ENCODE measurements at regions not wholly inside any gene's neighbourhood (a gene's known extent, or its start where the extent isn't known, plus 50 kb on each side); places are given as distances from the start of the nearest gene placed in this dataset.

- no peak overlapping the region for H3K4me3 Mint-ChIP-seq
- peaks cover 32% of the 10 kb centered on the region for H3K27me3 Mint-ChIP-seq
- H3K9me3 Mint-ChIP-seq = no peaks in the 10 kb centered on the region
- H3K36me3 Mint-ChIP-seq (ENCODE audit: insufficient read depth) = no peaks in the 10 kb centered on the region
- no peaks in the 10 kb centered on the region for H3K4me1 Mint-ChIP-seq
- ATAC-seq (replicated peaks; ENCODE audit: extremely low read depth, poor library complexity, severe bottlenecking) (no peak), DNase-seq (ENCODE audit: low spot score in 2 of 2) (no peak)
- H3K27ac Mint-ChIP-seq (ENCODE audit: low read depth) = no peak overlapping the region
Observed at GRCh38 chr16:54628796-54629625, 301.7 kb upstream of the IRX5 start.

- Mint-ChIP-seq H3K4me1 (no peaks in the 10 kb centered on the region), H3K27ac (ENCODE audit: low read depth) (no peak overlapping the region), H3K9me3 (no peaks in the 10 kb centered on the region), H3K36me3 (ENCODE audit: insufficient read depth) (no peaks in the 10 kb centered on the region), H3K4me3 (no peak overlapping the region), H3K27me3 (peaks cover 32% of the 10 kb centered on the region)
- ATAC-seq (replicated peaks; ENCODE audit: extremely low read depth, poor library complexity, severe bottlenecking) (no peak), DNase-seq (ENCODE audit: low spot score in 2 of 2) (no peak)
Observed at GRCh38 chr16:54627616-54628015, 303.0 kb upstream of the IRX5 start.

- Mint-ChIP-seq H3K36me3 (ENCODE audit: insufficient read depth) (no peaks in the 10 kb centered on the region), H3K4me3 (no peak overlapping the region), H3K27ac (ENCODE audit: low read depth) (no peak overlapping the region), H3K27me3 (peaks cover 18% of the 10 kb centered on the region), H3K9me3 (no peaks in the 10 kb centered on the region), H3K4me1 (no peaks in the 10 kb centered on the region)
- DNase-seq (ENCODE audit: low spot score in 2 of 2) (no peak), ATAC-seq (replicated peaks; ENCODE audit: extremely low read depth, poor library complexity, severe bottlenecking) (no peak)
Observed at GRCh38 chr16:54623636-54624035, 307.0 kb upstream of the IRX5 start.

- Mint-ChIP-seq H3K27me3 (peaks cover 11% of the 10 kb centered on the region), H3K27ac (ENCODE audit: low read depth) (no peak overlapping the region), H3K9me3 (no peaks in the 10 kb centered on the region), H3K4me1 (no peaks in the 10 kb centered on the region), H3K36me3 (ENCODE audit: insufficient read depth) (no peaks in the 10 kb centered on the region), H3K4me3 (no peak overlapping the region)
- DNase-seq (ENCODE audit: low spot score in 2 of 2) = no peak
- ATAC-seq (replicated peaks; ENCODE audit: extremely low read depth, poor library complexity, severe bottlenecking) = no peak
Observed at GRCh38 chr16:54620197-54620596, 310.5 kb upstream of the IRX5 start.

- Mint-ChIP-seq H3K4me3 (no peak overlapping the region), H3K36me3 (ENCODE audit: insufficient read depth) (no peaks in the 10 kb centered on the region), H3K4me1 (no peaks in the 10 kb centered on the region), H3K9me3 (no peaks in the 10 kb centered on the region), H3K27ac (ENCODE audit: low read depth) (no peak overlapping the region), H3K27me3 (peaks cover under 1% of the 10 kb centered on the region)
- no peak for DNase-seq (ENCODE audit: low spot score in 2 of 2)
- no peak for ATAC-seq (replicated peaks; ENCODE audit: extremely low read depth, poor library complexity, severe bottlenecking)
Observed at GRCh38 chr16:54616610-54617009, 314.1 kb upstream of the IRX5 start.

GRCh38 chr16:54605536-54606066 lies 319.0 kb upstream of the IRX3 start:
- no peak overlapping the region for H3K27ac Mint-ChIP-seq (ENCODE audit: low read depth)
- no peaks in the 10 kb centered on the region for H3K4me1 Mint-ChIP-seq
- peaks cover 15% of the 10 kb centered on the region for H3K27me3 Mint-ChIP-seq
- DNase-seq (ENCODE audit: low spot score in 2 of 2) (no peak), ATAC-seq (replicated peaks; ENCODE audit: extremely low read depth, poor library complexity, severe bottlenecking) (no peak)
- no peaks in the 10 kb centered on the region for H3K36me3 Mint-ChIP-seq (ENCODE audit: insufficient read depth)
- peaks cover 11% of the 10 kb centered on the region for H3K9me3 Mint-ChIP-seq
- H3K4me3 Mint-ChIP-seq = no peak overlapping the region

- H3K27me3 Mint-ChIP-seq = peaks cover 18% of the 10 kb centered on the region
- DNase-seq (ENCODE audit: low spot score in 2 of 2) (no peak), ATAC-seq (replicated peaks; ENCODE audit: extremely low read depth, poor library complexity, severe bottlenecking) (no peak)
- H3K27ac Mint-ChIP-seq (ENCODE audit: low read depth) = no peak overlapping the region
- no peaks in the 10 kb centered on the region for H3K4me1 Mint-ChIP-seq
- H3K4me3 Mint-ChIP-seq = no peak overlapping the region
- H3K36me3 Mint-ChIP-seq (ENCODE audit: insufficient read depth) = no peaks in the 10 kb centered on the region
- peaks cover 16% of the 10 kb centered on the region for H3K9me3 Mint-ChIP-seq
Observed at GRCh38 chr16:54602666-54603065, 316.1 kb upstream of the IRX3 start.

GRCh38 chr16:54597222-54597621 lies 310.6 kb upstream of the IRX3 start:
- Mint-ChIP-seq H3K36me3 (ENCODE audit: insufficient read depth) (no peaks in the 10 kb centered on the region), H3K4me1 (no peaks in the 10 kb centered on the region), H3K27ac (ENCODE audit: low read depth) (no peak overlapping the region), H3K9me3 (peaks cover 5% of the 10 kb centered on the region), H3K4me3 (no peak overlapping the region), H3K27me3 (peaks cover 39% of the 10 kb centered on the region)
- no peak for ATAC-seq (replicated peaks; ENCODE audit: extremely low read depth, poor library complexity, severe bottlenecking)
- no peak for DNase-seq (ENCODE audit: low spot score in 2 of 2)

GRCh38 chr16:54595621-54596020 lies 309.0 kb upstream of the IRX3 start:
- peaks cover 5% of the 10 kb centered on the region for H3K9me3 Mint-ChIP-seq
- H3K27ac Mint-ChIP-seq (ENCODE audit: low read depth) = no peak overlapping the region
- peaks cover 47% of the 10 kb centered on the region for H3K27me3 Mint-ChIP-seq
- ATAC-seq (replicated peaks; ENCODE audit: extremely low read depth, poor library complexity, severe bottlenecking) = no peak
- DNase-seq (ENCODE audit: low spot score in 2 of 2) = no peak
- H3K36me3 Mint-ChIP-seq (ENCODE audit: insufficient read depth) = no peaks in the 10 kb centered on the region
- H3K4me1 Mint-ChIP-seq = no peaks in the 10 kb centered on the region
- no peak overlapping the region for H3K4me3 Mint-ChIP-seq

GRCh38 chr16:54594601-54595391 lies 308.2 kb upstream of the IRX3 start:
- no peak overlapping the region for H3K27ac Mint-ChIP-seq (ENCODE audit: low read depth)
- peaks cover 5% of the 10 kb centered on the region for H3K9me3 Mint-ChIP-seq
- H3K4me3 Mint-ChIP-seq = no peak overlapping the region
- no peaks in the 10 kb centered on the region for H3K36me3 Mint-ChIP-seq (ENCODE audit: insufficient read depth)
- no peak for ATAC-seq (replicated peaks; ENCODE audit: extremely low read depth, poor library complexity, severe bottlenecking)
- H3K4me1 Mint-ChIP-seq = no peaks in the 10 kb centered on the region
- peaks cover 49% of the 10 kb centered on the region for H3K27me3 Mint-ChIP-seq
- DNase-seq (ENCODE audit: low spot score in 2 of 2) = no peak

- ATAC-seq (replicated peaks; ENCODE audit: extremely low read depth, poor library complexity, severe bottlenecking) (no peak), DNase-seq (ENCODE audit: low spot score in 2 of 2) (no peak)
- Mint-ChIP-seq H3K36me3 (ENCODE audit: insufficient read depth) (no peaks in the 10 kb centered on the region), H3K4me1 (no peaks in the 10 kb centered on the region), H3K4me3 (no peak overlapping the region), H3K27ac (ENCODE audit: low read depth) (no peak overlapping the region), H3K27me3 (peaks cover 37% of the 10 kb centered on the region), H3K9me3 (peaks cover 14% of the 10 kb centered on the region)
Observed at GRCh38 chr16:54591816-54592246, 305.2 kb upstream of the IRX3 start.

- peaks cover 28% of the 10 kb centered on the region for H3K27me3 Mint-ChIP-seq
- ATAC-seq (replicated peaks; ENCODE audit: extremely low read depth, poor library complexity, severe bottlenecking) = no peak
- H3K4me3 Mint-ChIP-seq = no peak overlapping the region
- no peak overlapping the region for H3K27ac Mint-ChIP-seq (ENCODE audit: low read depth)
- no peaks in the 10 kb centered on the region for H3K4me1 Mint-ChIP-seq
- H3K9me3 Mint-ChIP-seq = peaks cover 14% of the 10 kb centered on the region
- no peaks in the 10 kb centered on the region for H3K36me3 Mint-ChIP-seq (ENCODE audit: insufficient read depth)
- no peak for DNase-seq (ENCODE audit: low spot score in 2 of 2)
Observed at GRCh38 chr16:54590836-54591235, 304.2 kb upstream of the IRX3 start.

- ATAC-seq (replicated peaks; ENCODE audit: extremely low read depth, poor library complexity, severe bottlenecking) (no peak), DNase-seq (ENCODE audit: low spot score in 2 of 2) (no peak)
- no peak overlapping the region for H3K27ac Mint-ChIP-seq (ENCODE audit: low read depth)
- no peaks in the 10 kb centered on the region for H3K4me1 Mint-ChIP-seq
- H3K4me3 Mint-ChIP-seq = no peak overlapping the region
- peaks cover 14% of the 10 kb centered on the region for H3K9me3 Mint-ChIP-seq
- peaks cover 14% of the 10 kb centered on the region for H3K27me3 Mint-ChIP-seq
- no peaks in the 10 kb centered on the region for H3K36me3 Mint-ChIP-seq (ENCODE audit: insufficient read depth)
Observed at GRCh38 chr16:54589326-54589725, 302.7 kb upstream of the IRX3 start.
